H1 (cell line): ENCODE measurements at regions not wholly inside any gene's neighbourhood (a gene's known extent, or its start where the extent isn't known, plus 50 kb on each side); places are given as distances from the start of the nearest gene placed in this dataset.

Experiments
- CTCF ChIA-PET: fragments of 300-600 bp; sonication (Branson Sonifier 250); formaldehyde crosslinking; loops from one replicate; lab custom pipeline; 2021; ENCODE audit not compliant: partially characterized antibody; lab: Charles Lee
- POLR2A ChIA-PET: fragments of 300-600 bp; sonication (Branson Sonifier 250); formaldehyde crosslinking; loops from one replicate; lab custom pipeline; 2021; ENCODE audit warnings: inconsistent platforms; ENCODE audit not compliant: partially characterized antibody; lab: Charles Lee
- DNase-seq, 2 experiments: peaks; one replicate each; pipeline versions ENCODE4 v3.0.0 to v3.0.0-alpha.2; 2010 to 2022; ENCODE audit warnings: low spot score in 2 of 2, low read depth in 1 of 2, mixed read lengths in 1 of 2
- FAIRE-seq: peaks from 2 replicates; lab custom pipeline; 2011; peaks lifted over from hg19 to GRCh38; lab: Jason Lieb, UNC
- H2AFZ ChIP-seq: 2 replicates; pipeline ENCODE4 v1.8.1; 2012; ENCODE audit warnings: low read length, inconsistent platforms
- H2AK5ac ChIP-seq: 2 replicates; pipeline ENCODE4 v1.6.1; 2013; ENCODE audit warnings: low read depth, low read length
- H2BK120ac ChIP-seq: replicated peaks from 2 replicates; pipeline ENCODE3; 2013; ENCODE audit warnings: low read depth, low read length, inconsistent platforms
- H2BK12ac ChIP-seq: 2 replicates; pipeline ENCODE4 v1.6.1; 2013; ENCODE audit warnings: low read depth, low read length
- H2BK15ac ChIP-seq: 2 replicates; pipeline ENCODE4 v1.6.1; 2013; ENCODE audit warnings: low read length
- H2BK20ac ChIP-seq: 2 replicates; pipeline ENCODE4 v1.6.1; 2013; ENCODE audit warnings: low read length
- H2BK5ac ChIP-seq: 2 replicates; pipeline ENCODE4 v1.6.1; 2013; ENCODE audit warnings: low read depth, low read length
- H3K14ac ChIP-seq: 2 replicates; pipeline ENCODE4 v1.6.1; 2013; ENCODE audit warnings: inconsistent platforms; ENCODE audit not compliant: insufficient read length
- H3K18ac ChIP-seq: 2 replicates; pipeline ENCODE4 v1.6.1; 2013; ENCODE audit warnings: low read length; ENCODE audit errors: extremely low read depth
- H3K23ac ChIP-seq: 2 replicates; pipeline ENCODE4 v1.6.1; 2013; ENCODE audit warnings: inconsistent platforms; ENCODE audit not compliant: insufficient read length
- H3K23me2 ChIP-seq: 2 replicates; pipeline ENCODE4 v1.6.1; 2013; ENCODE audit warnings: low read depth, low read length
- H3K27ac ChIP-seq: 2 replicates; pipeline ENCODE4 v1.6.1; 2011; ENCODE audit warnings: low read depth, low read length, inconsistent platforms
- H3K27me3 ChIP-seq, 4 experiments: replicated peaks in 1 of 4; 1 replicate in 1 of 4; 2 replicates in 3 of 4; pipeline versions ENCODE4 v1.6.1 to v1.8.1; 2011 to 2013; ENCODE audit warnings: low read length in 3 of 4, mild to moderate bottlenecking in 3 of 4, inconsistent platforms in 2 of 4, mixed read lengths in 2 of 4, moderate library complexity in 1 of 4; ENCODE audit not compliant: control insufficient read depth in 3 of 4, insufficient read depth in 3 of 4; ENCODE audit errors: extremely low read depth in 1 of 4
- H3K36me3 ChIP-seq, 4 experiments: 2 replicates each; pipeline versions ENCODE4 v1.6.1 to v1.8.1; 2011 to 2013; ENCODE audit warnings: mild to moderate bottlenecking in 4 of 4, low read length in 3 of 4, moderate library complexity in 2 of 4, control low read depth in 1 of 4, inconsistent platforms in 1 of 4; ENCODE audit not compliant: insufficient read depth in 4 of 4, control insufficient read depth in 2 of 4
- H3K4ac ChIP-seq: replicated peaks from 2 replicates; pipeline ENCODE3; 2013; ENCODE audit warnings: low read length, low read depth, mixed read lengths, inconsistent platforms; ENCODE audit not compliant: insufficient read length
- H3K4me1 ChIP-seq, 4 experiments: replicated peaks in 1 of 4; 1 replicate in 1 of 4; 2 replicates in 3 of 4; pipeline versions ENCODE4 v1.6.1 to v1.8.1; 2011 to 2013; ENCODE audit warnings: low read length in 3 of 4, inconsistent platforms in 2 of 4, mixed read lengths in 1 of 4; ENCODE audit not compliant: insufficient read depth in 4 of 4, control insufficient read depth in 3 of 4
- H3K4me2 ChIP-seq, 2 experiments: 2 replicates each; pipeline versions ENCODE4 v1.6.1 to v1.8.1; 2011 to 2013; ENCODE audit warnings: low read depth in 2 of 2, low read length in 2 of 2, control low read depth in 1 of 2, inconsistent platforms in 1 of 2, mild to moderate bottlenecking in 1 of 2; ENCODE audit not compliant: insufficient read depth in 1 of 2
- H3K4me3 ChIP-seq, 4 experiments: fragments of 200-600, 300-600 bp in 1 of 4; sonication (generic), shearing (Covaris generic), sonication (Bioruptor Twin) in 1 of 4; 2 replicates each; pipeline versions ENCODE4 v1.5.1 to v1.8.1; 2011 to 2016; ENCODE audit warnings: low read length in 4 of 4, low read depth in 3 of 4, control low read depth in 2 of 4, inconsistent platforms in 2 of 4, mild to moderate bottlenecking in 2 of 4, mixed read lengths in 1 of 4, moderate library complexity in 1 of 4; ENCODE audit not compliant: insufficient read depth in 2 of 4; ENCODE audit errors: extremely low read depth in 1 of 4
- H3K56ac ChIP-seq: replicated peaks from 2 replicates; pipeline ENCODE3; 2013; ENCODE audit warnings: low read depth, mild to moderate bottlenecking, mixed read lengths, low read length, inconsistent platforms; ENCODE audit not compliant: insufficient read length
- H3K79me1 ChIP-seq: 2 replicates; pipeline ENCODE4 v1.6.1; 2013; ENCODE audit warnings: low read depth, low read length, control low read depth
- H3K79me2 ChIP-seq, 2 experiments: 2 replicates each; pipeline versions ENCODE4 v1.6.1 to v1.8.1; 2012 to 2013; ENCODE audit warnings: low read length in 2 of 2, mild to moderate bottlenecking in 2 of 2, inconsistent platforms in 1 of 2; ENCODE audit not compliant: insufficient read depth in 2 of 2, control insufficient read depth in 1 of 2
- H3K9ac ChIP-seq, 4 experiments: replicated peaks in 1 of 4; 1 replicate in 1 of 4; 2 replicates in 3 of 4; pipeline versions ENCODE4 v1.6.1 to v1.8.1; 2011 to 2013; ENCODE audit warnings: low read depth in 3 of 4, low read length in 3 of 4, control low read depth in 2 of 4, mild to moderate bottlenecking in 2 of 4, moderate library complexity in 2 of 4, inconsistent platforms in 1 of 4; ENCODE audit errors: extremely low read depth in 1 of 4
- H3K9me3 ChIP-seq, 2 experiments: 2 replicates each; pipeline versions ENCODE4 v1.6.1 to v1.8.1; 2012 to 2013; ENCODE audit warnings: mild to moderate bottlenecking in 2 of 2, moderate library complexity in 2 of 2, control low read depth in 1 of 2, inconsistent platforms in 1 of 2, low read depth in 1 of 2, low read length in 1 of 2, mixed read lengths in 1 of 2; ENCODE audit not compliant: insufficient read depth in 2 of 2
- H4K20me1 ChIP-seq, 2 experiments: replicated peaks in 1 of 2; 2 replicates each; pipeline versions ENCODE3 to v1.8.1; 2011 to 2013; ENCODE audit warnings: inconsistent platforms in 2 of 2, low read length in 2 of 2, mild to moderate bottlenecking in 1 of 2; ENCODE audit not compliant: insufficient read depth in 2 of 2, control insufficient read depth in 1 of 2
- H4K5ac ChIP-seq: 2 replicates; pipeline ENCODE4 v1.6.1; 2013; ENCODE audit warnings: low read length, low read depth, mixed read lengths, inconsistent platforms; ENCODE audit not compliant: insufficient read length
- H4K8ac ChIP-seq: 2 replicates; pipeline ENCODE4 v1.8.0; 2013; ENCODE audit warnings: mild to moderate bottlenecking, moderate library complexity, low read length, inconsistent platforms; ENCODE audit not compliant: insufficient read depth; ENCODE audit errors: extremely low read depth
- H4K91ac ChIP-seq: replicated peaks from 2 replicates; pipeline ENCODE3; 2013; ENCODE audit warnings: low read length, mixed read lengths, inconsistent platforms; ENCODE audit not compliant: insufficient read length
- CEBPB ChIP-seq: IDR thresholded peaks from 2 replicates; pipeline ENCODE4 v1.6.1; 2012; ENCODE audit warnings: low read depth, low read length
- CTBP2 ChIP-seq: IDR thresholded peaks from 2 replicates; pipeline ENCODE4 v1.7.0; 2011; ENCODE audit warnings: borderline replicate concordance, mild to moderate bottlenecking, moderate library complexity, mixed read lengths, low read length; ENCODE audit not compliant: insufficient read depth, insufficient read length
- WGBS, 2 experiments: shearing (Covaris generic) in 1 of 2; methylation state at CpG; one replicate each; pipeline versions ENCODE4 v1.1.6 to v1.1.7; 2013 to 2015; ENCODE audit warnings: low lambda C conversion rate in 2 of 2, mixed read lengths in 2 of 2, inconsistent platforms in 1 of 2, low coverage in 1 of 2, missing lambda C conversion rate in 1 of 2; ENCODE audit not compliant: insufficient replicate concordance in 2 of 2, insufficient coverage in 1 of 2, insufficient read length in 1 of 2; ENCODE audit errors: extremely low coverage in 1 of 2, missing lambda C conversion rate in 1 of 2; 5-methylcytosine and 5-hydroxymethylcytosine counted together

GRCh38 chr4:135240796-135241195 is 1039.2 kb upstream of the PABPC4L start:
- no peaks in the 10 kb centered on the region for H3K27me3 ChIP-seq
- H3K79me2 ChIP-seq: no peaks in the 10 kb centered on the region
- no peak for FAIRE-seq
- no peak overlapping the region for H4K5ac ChIP-seq
- H3K23ac ChIP-seq: no peak overlapping the region
- no peaks in the 10 kb centered on the region for H3K36me3 ChIP-seq
- no peak overlapping the region for H2BK15ac ChIP-seq
- WGBS, 2 experiments: 83% methylated on average over 4 of the region's 4 CpGs; no CpG with 5 or more reads in 1 of the 2 experiments
- no peak overlapping the region for H3K9ac ChIP-seq
- no peak overlapping the region for H3K4me3 ChIP-seq
- H2BK5ac ChIP-seq: no peak overlapping the region
- H3K56ac ChIP-seq: no peak overlapping the region
- H3K4me2 ChIP-seq: no peak overlapping the region
- H4K20me1 ChIP-seq: no peaks in the 10 kb centered on the region
- H3K14ac ChIP-seq: no peak overlapping the region
- no peak overlapping the region for H3K4ac ChIP-seq
- H3K23me2 ChIP-seq: no peaks in the 10 kb centered on the region
- no peak overlapping the region for H2AFZ ChIP-seq
- no peak overlapping the region for H2AK5ac ChIP-seq
- no peak overlapping the region for H4K8ac ChIP-seq
- POLR2A ChIA-PET: no interaction called here
- H3K79me1 ChIP-seq: no peaks in the 10 kb centered on the region
- H4K91ac ChIP-seq: no peak overlapping the region
- no peaks in the 10 kb centered on the region for H3K4me1 ChIP-seq
- no peak for TF ChIP-seq CTBP2
- peak; percentile 76 for TF ChIP-seq CEBPB
- TF ChIP-seq, all 59 proteins: peak for 1
- H3K27ac ChIP-seq: no peak overlapping the region
- CTCF ChIA-PET: no interaction called here
- no peak overlapping the region for H3K18ac ChIP-seq
- no peaks in the 10 kb centered on the region for H3K9me3 ChIP-seq
- H2BK20ac ChIP-seq: no peak overlapping the region
- no peak for DNase-seq
- no peak overlapping the region for H2BK12ac ChIP-seq
- no peak overlapping the region for H2BK120ac ChIP-seq
